IMR-90 (cell line): ENCODE measurements at regions not wholly inside any gene's neighbourhood (a gene's known extent, or its start where the extent isn't known, plus 50 kb on each side); places are given as distances from the start of the nearest gene placed in this dataset.

Source experiments
- ATAC-seq: fragments of 200-7000 bp; cut with Tn5 transposase; 2 replicates; pipeline ENCODE4 v1.9.1; 2020; ENCODE audit warnings: low read depth, mild to moderate bottlenecking, moderate library complexity
- BruUV-seq: library from RNA; stranded (reverse); fragments of 400-500 nt; replicated peaks from 2 replicates; lab custom pipeline; 2021; lab: Mats Ljungman, UMichigan
- CTCF ChIA-PET: fragments of 300-600 bp; formaldehyde crosslinking; extraction: SDS; loops from one replicate; lab custom pipeline; 2021; ENCODE audit warnings: antibody characterized with exemption; lab: Yijun Ruan, JAX
- POLR2A ChIA-PET: fragments of 300-600 bp; sonication (Branson Sonifier 250); formaldehyde crosslinking; loops from one replicate; lab custom pipeline; 2022; ENCODE audit warnings: antibody characterized with exemption; ENCODE audit not compliant: unreplicated experiment; lab: Charles Lee
- DNase-seq: peaks from one replicate; pipeline ENCODE4 v3.0.0; 2013
- H2AFZ ChIP-seq: replicated peaks from 2 replicates; pipeline ENCODE3; 2013; ENCODE audit warnings: low read length, mild to moderate bottlenecking; ENCODE audit not compliant: poor library complexity
- H2AK5ac ChIP-seq: 2 replicates; pipeline ENCODE4 v1.6.1; 2013; ENCODE audit warnings: low read depth, low read length, inconsistent platforms
- H2AK9ac ChIP-seq: replicated peaks from 2 replicates; pipeline ENCODE3; 2013; ENCODE audit warnings: mild to moderate bottlenecking, low read depth, low read length, moderate library complexity; ENCODE audit not compliant: poor library complexity
- H2BK120ac ChIP-seq: 2 replicates; pipeline ENCODE4 v1.6.1; 2013; ENCODE audit warnings: low read depth, low read length, inconsistent platforms
- H2BK15ac ChIP-seq: 3 replicates; pipeline ENCODE4 v1.6.1; 2013; ENCODE audit warnings: low read depth, low read length, inconsistent platforms
- H2BK20ac ChIP-seq: 2 replicates; pipeline ENCODE4 v1.6.1; 2013; ENCODE audit warnings: low read depth, mild to moderate bottlenecking, inconsistent platforms, low read length, moderate library complexity
- H2BK5ac ChIP-seq: 2 replicates; pipeline ENCODE4 v1.6.1; 2013; ENCODE audit warnings: mild to moderate bottlenecking, low read depth, low read length, inconsistent platforms; ENCODE audit not compliant: poor library complexity, severe bottlenecking
- H3K14ac ChIP-seq: replicated peaks from 2 replicates; pipeline ENCODE4 v1.6.1; 2013; ENCODE audit warnings: low read depth, low read length, inconsistent platforms
- H3K18ac ChIP-seq: 2 replicates; pipeline ENCODE4 v1.6.1; 2013; ENCODE audit warnings: low read depth, low read length, control low read depth
- H3K23ac ChIP-seq: 2 replicates; pipeline ENCODE4 v1.6.1; 2013; ENCODE audit warnings: low read depth, low read length, inconsistent platforms
- H3K27ac ChIP-seq: 2 replicates; pipeline ENCODE4 v1.5.1; 2013; ENCODE audit warnings: mild to moderate bottlenecking, control low read depth, low read length; ENCODE audit not compliant: insufficient read depth
- H3K27me3 ChIP-seq: 2 replicates; pipeline ENCODE4 v1.6.1; 2013; ENCODE audit warnings: low read length; ENCODE audit not compliant: control insufficient read depth, insufficient read depth
- H3K36me3 ChIP-seq: 2 replicates; pipeline ENCODE4 v1.6.1; 2013; ENCODE audit warnings: low read length, mixed read lengths; ENCODE audit not compliant: control insufficient read depth, insufficient read depth
- H3K4ac ChIP-seq: 2 replicates; pipeline ENCODE4 v1.6.1; 2013; ENCODE audit warnings: low read depth, low read length, inconsistent platforms
- H3K4me1 ChIP-seq: 2 replicates; pipeline ENCODE4 v1.6.1; 2013; ENCODE audit warnings: low read length, mixed read lengths; ENCODE audit not compliant: control insufficient read depth, insufficient read depth
- H3K4me2 ChIP-seq: 2 replicates; pipeline ENCODE4 v1.6.1; 2013; ENCODE audit warnings: low read depth, mild to moderate bottlenecking, control low read depth, low read length, moderate library complexity
- H3K4me3 ChIP-seq: 2 replicates; pipeline ENCODE4 v1.5.1; 2013; ENCODE audit warnings: low read depth, mild to moderate bottlenecking, control low read depth, low read length, moderate library complexity; ENCODE audit not compliant: insufficient read depth
- H3K56ac ChIP-seq: 2 replicates; pipeline ENCODE4 v1.6.1; 2013; ENCODE audit warnings: low read length, inconsistent platforms; ENCODE audit not compliant: insufficient read depth; ENCODE audit errors: extremely low read depth
- H3K79me1 ChIP-seq, 2 experiments: 2 replicates each; pipeline ENCODE4 v1.6.1; 2013; ENCODE audit warnings: low read length in 2 of 2, inconsistent platforms in 1 of 2, low read depth in 1 of 2
- H3K9ac ChIP-seq: 2 replicates; pipeline ENCODE4 v1.6.1; 2013; ENCODE audit warnings: low read depth, low read length, control low read depth
- H3K9me1 ChIP-seq: 2 replicates; pipeline ENCODE4 v1.6.1; 2013; ENCODE audit warnings: low read length, inconsistent platforms; ENCODE audit not compliant: insufficient read depth
- H3K9me3 ChIP-seq: 2 replicates; pipeline ENCODE4 v1.6.1; 2013; ENCODE audit warnings: low read length; ENCODE audit not compliant: control insufficient read depth, insufficient read depth
- H4K20me1 ChIP-seq: 2 replicates; pipeline ENCODE4 v1.6.1; 2013; ENCODE audit warnings: low read length, inconsistent platforms; ENCODE audit not compliant: insufficient read depth
- H4K5ac ChIP-seq: 2 replicates; pipeline ENCODE4 v1.6.1; 2013; ENCODE audit warnings: mild to moderate bottlenecking, low read depth, low read length, control low read depth
- H4K8ac ChIP-seq, 2 experiments: 2 replicates each; pipeline ENCODE4 v1.6.1; 2013; ENCODE audit warnings: low read depth in 2 of 2, low read length in 2 of 2, control low read depth in 1 of 2, inconsistent platforms in 1 of 2
- H4K91ac ChIP-seq: 2 replicates; pipeline ENCODE4 v1.6.1; 2013; ENCODE audit warnings: low read depth, low read length, inconsistent platforms; ENCODE audit not compliant: insufficient read depth
- FOS ChIP-seq: fragments of 150-350 bp; IDR thresholded peaks from 2 replicates; pipeline ENCODE4 v1.6.1; 2016; ENCODE audit warnings: low read depth, low read length
- MAFK ChIP-seq: IDR thresholded peaks from 2 replicates; pipeline ENCODE4 v1.6.1; 2012; ENCODE audit warnings: low read depth, low read length, improper control_type of control experiment
- NFE2L2 ChIP-seq: fragments of 150-350 bp; IDR thresholded peaks from 2 replicates; pipeline ENCODE4 v1.6.1; 2016; ENCODE audit warnings: low read depth, mild to moderate bottlenecking, low read length
- POLR2A ChIP-seq: IDR thresholded peaks from 2 replicates; pipeline ENCODE4 v1.6.1; 2012; ENCODE audit warnings: mild to moderate bottlenecking, low read depth, low read length
- RAD21 ChIP-seq: IDR thresholded peaks from 2 replicates; pipeline ENCODE4 v1.6.1; 2012; ENCODE audit warnings: low read length, improper control_type of control experiment
- SMC3 ChIP-seq: fragments of 150-350 bp; IDR thresholded peaks from 2 replicates; pipeline ENCODE4 v1.6.1; 2016; ENCODE audit warnings: low read depth, mild to moderate bottlenecking, antibody characterized with exemption, low read length, moderate library complexity
- WGBS, 2 experiments: methylation state at CpG; one replicate each; pipeline versions ENCODE4 v1.1.5 to v1.1.7; 2013; ENCODE audit warnings: missing lambda C conversion rate in 2 of 2; ENCODE audit not compliant: insufficient read length in 1 of 2; ENCODE audit errors: extremely low coverage in 2 of 2; 5-methylcytosine and 5-hydroxymethylcytosine counted together
- dilution Hi-C: fragments of 300-500 bp; cut with HindIII; formaldehyde crosslinking; loops from one replicate; pipeline ENCODE4 v1.14.3; 2018; ENCODE audit warnings: low sequenced_read_pairs; ENCODE audit not compliant: unreplicated experiment
- in situ Hi-C: fragments of 300-500 bp; cut with MboI; formaldehyde crosslinking; loops from 3 replicates; pipeline ENCODE4 v1.14.3; 2019; ENCODE audit warnings: low sequenced_read_pairs, inconsistent platforms, mixed read lengths
- intact Hi-C: fragments of 100-400 bp; cut with micrococcal nuclease; formaldehyde crosslinking; loops from 2 replicates; pipeline ENCODE4 v1.10.0; 2022

DNA sequence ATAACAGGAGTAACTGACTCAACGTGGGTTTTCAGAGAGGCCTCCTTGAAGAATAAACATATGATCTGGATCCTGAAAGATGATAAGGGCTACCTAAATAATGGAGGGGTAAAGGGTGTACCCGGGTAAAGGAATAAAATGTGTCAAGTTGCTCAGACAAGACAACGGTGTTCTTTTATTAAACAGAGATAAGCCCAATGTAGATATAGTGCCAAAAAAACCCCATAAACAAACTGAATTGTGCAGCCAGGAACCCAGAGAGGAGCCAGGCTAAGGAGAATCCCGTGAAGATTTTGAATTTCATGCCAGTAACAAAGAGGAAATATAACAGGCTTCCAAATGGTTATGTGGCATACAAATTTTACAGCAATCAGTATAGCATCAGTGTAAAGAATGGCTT, 618.2 kb downstream of the CPS1 start:
- Histone ChIP-seq H4K91ac (no peak overlapping the region), H2BK5ac (no peak overlapping the region), H3K56ac (no peak overlapping the region), H3K27me3 (no peaks in the 10 kb centered on the region), H2AFZ (no peak overlapping the region), H2AK5ac (no peak overlapping the region), H3K23ac (no peak overlapping the region), H2BK120ac (no peak overlapping the region), H3K4me1 (no peaks in the 10 kb centered on the region), H3K4ac (no peak overlapping the region), H3K36me3 (no peaks in the 10 kb centered on the region), H3K9ac (no peak overlapping the region), H2BK20ac (no peak overlapping the region), H3K79me1 (no peaks in the 10 kb centered on the region), H3K9me1 (no peaks in the 10 kb centered on the region), H4K20me1 (no peaks in the 10 kb centered on the region), H3K4me3 (no peak overlapping the region), H3K18ac (no peak overlapping the region), H3K9me3 (peaks cover 3% of the 10 kb centered on the region; the same call in 1 of the 2 replicates), H2BK15ac (no peak overlapping the region), H2AK9ac (no peak overlapping the region), H3K4me2 (no peak overlapping the region), H3K14ac (no peak overlapping the region), H4K5ac (no peak overlapping the region), H4K8ac (no peak overlapping the region), H3K27ac (no peak overlapping the region)
- in situ Hi-C loops (loop anchor here (25.0 kb wide), 1 partner anchor 562 kb away; no protein-coding TSS in a partner anchor), intact Hi-C loops (no loop called here), dilution Hi-C loops (no loop called here)
- no TSS peak for BruUV-seq
- ChIA-PET POLR2A (no interaction called here), CTCF (no interaction called here)
- DNase-seq, result no peak
- no peak for TF ChIP-seq RAD21
- TF ChIP-seq SMC3, result no peak
- no peak for TF ChIP-seq POLR2A
- TF ChIP-seq FOS, result no peak
- TF ChIP-seq MAFK, result no peak
- TF ChIP-seq NFE2L2, result no peak
- no CpG with 5 or more reads among the region's 4 CpGs for WGBS, 2 experiments
- ATAC-seq, result no peak
